ENCODE measurements at regions not wholly inside any gene's neighbourhood (a gene's known extent, or its start where the extent isn't known, plus 50 kb on each side); places are given as distances from the start of the nearest gene placed in this dataset.

DNA sequence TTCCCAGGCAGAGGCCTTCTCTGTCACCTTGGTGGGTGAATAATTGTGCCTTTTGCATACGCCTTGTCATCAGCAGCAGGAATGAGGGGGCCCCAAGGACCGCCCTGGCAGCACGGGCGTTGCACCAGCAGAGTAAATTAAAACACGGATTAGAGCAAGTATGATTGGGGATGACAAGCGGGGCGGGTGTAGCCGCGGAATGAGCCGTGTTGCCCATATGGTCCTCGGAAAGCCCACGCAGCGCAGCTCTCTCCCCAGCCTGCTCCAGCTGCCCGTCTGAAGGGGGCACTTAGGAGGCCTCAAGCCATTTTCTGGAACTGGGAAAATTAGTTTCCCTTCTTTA lies 299.4 kb upstream of the IRX3 start:
- TF ChIP-seq POLR2A (IDR thresholded peaks at IDR 0.05; ENCODE audit: low read length) (no peak), ESRRA (IDR thresholded peaks at IDR 0.05; ENCODE audit: borderline replicate concordance, low read length) (no peak), HDAC2 (IDR thresholded peaks at IDR 0.05) (no peak), SMC3 (IDR thresholded peaks at IDR 0.05) (no peak)
- TF ChIP-seq, protein P1, sequence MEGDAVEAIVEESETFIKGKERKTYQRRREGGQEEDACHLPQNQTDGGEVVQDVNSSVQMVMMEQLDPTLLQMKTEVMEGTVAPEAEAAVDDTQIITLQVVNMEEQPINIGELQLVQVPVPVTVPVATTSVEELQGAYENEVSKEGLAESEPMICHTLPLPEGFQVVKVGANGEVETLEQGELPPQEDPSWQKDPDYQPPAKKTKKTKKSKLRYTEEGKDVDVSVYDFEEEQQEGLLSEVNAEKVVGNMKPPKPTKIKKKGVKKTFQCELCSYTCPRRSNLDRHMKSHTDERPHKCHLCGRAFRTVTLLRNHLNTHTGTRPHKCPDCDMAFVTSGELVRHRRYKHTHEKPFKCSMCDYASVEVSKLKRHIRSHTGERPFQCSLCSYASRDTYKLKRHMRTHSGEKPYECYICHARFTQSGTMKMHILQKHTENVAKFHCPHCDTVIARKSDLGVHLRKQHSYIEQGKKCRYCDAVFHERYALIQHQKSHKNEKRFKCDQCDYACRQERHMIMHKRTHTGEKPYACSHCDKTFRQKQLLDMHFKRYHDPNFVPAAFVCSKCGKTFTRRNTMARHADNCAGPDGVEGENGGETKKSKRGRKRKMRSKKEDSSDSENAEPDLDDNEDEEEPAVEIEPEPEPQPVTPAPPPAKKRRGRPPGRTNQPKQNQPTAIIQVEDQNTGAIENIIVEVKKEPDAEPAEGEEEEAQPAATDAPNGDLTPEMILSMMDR (IDR thresholded peaks at IDR 0.05) = no peak
- TF ChIP-seq, protein P2, sequence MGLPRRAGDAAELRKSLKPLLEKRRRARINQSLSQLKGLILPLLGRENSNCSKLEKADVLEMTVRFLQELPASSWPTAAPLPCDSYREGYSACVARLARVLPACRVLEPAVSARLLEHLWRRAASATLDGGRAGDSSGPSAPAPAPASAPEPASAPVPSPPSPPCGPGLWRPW (IDR thresholded peaks at IDR 0.05) = no peak

Data from A549 (cell line).